IMR-90 (cell line): ENCODE measurements at regions not wholly inside any gene's neighbourhood (a gene's known extent, or its start where the extent isn't known, plus 50 kb on each side); places are given as distances from the start of the nearest gene placed in this dataset.

Experiments
- BHLHE40 ChIP-seq: fragments of 150-350 bp; IDR thresholded peaks from 2 replicates; pipeline ENCODE4 v1.6.1; 2016; ENCODE audit warnings: mild to moderate bottlenecking, low read depth, low read length
- CEBPB ChIP-seq: IDR thresholded peaks from 2 replicates; pipeline ENCODE4 v1.6.1; 2012; ENCODE audit warnings: low read depth, low read length, improper control_type of control experiment
- CHD1 ChIP-seq: IDR thresholded peaks from 2 replicates; pipeline ENCODE4 v1.6.1; 2012; ENCODE audit warnings: low read depth, low read length, improper control_type of control experiment
- CTCF ChIP-seq: conservative IDR thresholded peaks from 2 replicates; pipeline ENCODE4 v1.5.1; 2012; ENCODE audit warnings: mild to moderate bottlenecking, low read depth, low read length, improper control_type of control experiment
- MAFK ChIP-seq: IDR thresholded peaks from 2 replicates; pipeline ENCODE4 v1.6.1; 2012; ENCODE audit warnings: low read depth, low read length, improper control_type of control experiment
- MAZ ChIP-seq: IDR thresholded peaks from 2 replicates; pipeline ENCODE4 v1.6.1; 2012; ENCODE audit warnings: low read depth, mild to moderate bottlenecking, low read length, improper control_type of control experiment, moderate library complexity, borderline replicate concordance
- MXI1 ChIP-seq: IDR thresholded peaks from 2 replicates; pipeline ENCODE4 v1.6.1; 2012; ENCODE audit warnings: low read depth, mild to moderate bottlenecking, low read length, moderate library complexity, borderline replicate concordance
- POLR2A ChIP-seq: IDR thresholded peaks from 2 replicates; pipeline ENCODE4 v1.6.1; 2012; ENCODE audit warnings: mild to moderate bottlenecking, low read depth, low read length
- RAD21 ChIP-seq: IDR thresholded peaks from 2 replicates; pipeline ENCODE4 v1.6.1; 2012; ENCODE audit warnings: low read length, improper control_type of control experiment
- RCOR1 ChIP-seq: IDR thresholded peaks from 2 replicates; pipeline ENCODE4 v1.6.1; 2012; ENCODE audit warnings: mild to moderate bottlenecking, low read length, improper control_type of control experiment; ENCODE audit not compliant: insufficient replicate concordance
- SMC3 ChIP-seq: fragments of 150-350 bp; IDR thresholded peaks from 2 replicates; pipeline ENCODE4 v1.6.1; 2016; ENCODE audit warnings: low read depth, mild to moderate bottlenecking, antibody characterized with exemption, low read length, moderate library complexity

- no peak for TF ChIP-seq CTCF
- no peak for TF ChIP-seq MAFK
- no peak for TF ChIP-seq POLR2A
- no peak for TF ChIP-seq BHLHE40
- no peak for TF ChIP-seq MAZ
- no peak for TF ChIP-seq MXI1
- no peak for TF ChIP-seq RAD21
- TF ChIP-seq SMC3 = no peak
- TF ChIP-seq CEBPB = no peak
- no peak for TF ChIP-seq CHD1
- no peak for TF ChIP-seq RCOR1
Observed at GRCh38 chr5:142520885-142521284, 165.0 kb downstream of the FGF1 start.
